GM12878 (cell line): ENCODE measurements at regions not wholly inside any gene's neighbourhood (a gene's known extent, or its start where the extent isn't known, plus 50 kb on each side); places are given as distances from the start of the nearest gene placed in this dataset.

ENCODE experiments used
- ATAC-seq: fragments of 200-7000 bp; cut with Tn5 transposase; 3 replicates; pipeline ENCODE4 v1.9.1; 2020; ENCODE audit warnings: mild to moderate bottlenecking, moderate library complexity
- BruUV-seq: library from RNA; stranded (reverse); fragments of 400-500 nt; replicated peaks from 2 replicates; lab custom pipeline; 2021; lab: Mats Ljungman, UMichigan
- CTCF ChIA-PET: fragments of 300-600 bp; sonication (Branson Sonifier 250); formaldehyde crosslinking; extraction: SDS; loops from one replicate; lab custom pipeline; 2021; ENCODE audit warnings: inconsistent platforms; lab: Yijun Ruan, JAX
- POLR2A ChIA-PET: fragments of 350-600 bp; formaldehyde crosslinking; extraction: SDS; loops from one replicate; lab custom pipeline; 2021; ENCODE audit warnings: inconsistent platforms; lab: Charles Lee
- RAD21 ChIA-PET: fragments of 300-600 bp; sonication (Branson Sonifier 250); formaldehyde crosslinking; loops from one replicate; lab custom pipeline; 2023; ENCODE audit warnings: antibody characterized with exemption; ENCODE audit not compliant: unreplicated experiment; lab: Charles Lee
- SMC1A ChIA-PET: fragments of 300-600 bp; sonication (Branson Sonifier 250); formaldehyde crosslinking; loops from one replicate; lab custom pipeline; 2023; ENCODE audit not compliant: unreplicated experiment, uncharacterized antibody; lab: Charles Lee
- DNase-seq: peaks from one replicate; pipeline ENCODE4 v3.0.0-alpha.2; 2011; ENCODE audit warnings: low read depth, low spot score
- FAIRE-seq: peaks from 3 replicates; lab custom pipeline; 2011; peaks lifted over from hg19 to GRCh38; lab: Jason Lieb, UNC
- H2AFZ ChIP-seq: 2 replicates; pipeline ENCODE4 v1.6.0; 2011; ENCODE audit warnings: low read depth, low read length, control low read depth; ENCODE audit not compliant: control insufficient read depth
- H3K27ac ChIP-seq: 2 replicates; pipeline ENCODE4 v1.5.1; 2011; ENCODE audit warnings: control low read depth; ENCODE audit not compliant: control insufficient read depth, insufficient read depth
- H3K27me3 ChIP-seq, 2 experiments: replicated peaks in 1 of 2; 2 replicates each; pipeline versions ENCODE4 v1.6.0 to v1.6.1; 2011; ENCODE audit warnings: low read length in 1 of 2; ENCODE audit not compliant: control insufficient read depth in 2 of 2, insufficient read depth in 2 of 2
- H3K36me3 ChIP-seq, 2 experiments: 2 replicates each; pipeline ENCODE4 v1.5.1; 2011; ENCODE audit warnings: low read length in 1 of 2; ENCODE audit not compliant: control insufficient read depth in 2 of 2, insufficient read depth in 2 of 2
- H3K4me1 ChIP-seq: 2 replicates; pipeline ENCODE4 v1.6.1; 2011; ENCODE audit warnings: mild to moderate bottlenecking, low read length, moderate library complexity, mixed read lengths; ENCODE audit not compliant: control insufficient read depth, insufficient read depth
- H3K4me2 ChIP-seq: 2 replicates; pipeline ENCODE4 v1.6.0; 2011; ENCODE audit warnings: control low read depth; ENCODE audit not compliant: control insufficient read depth, insufficient read depth
- H3K4me3 ChIP-seq: fragments of 200-600 bp; sonication (generic); 2 replicates; pipeline ENCODE4 v1.5.1; 2016
- H3K79me2 ChIP-seq: 2 replicates; pipeline ENCODE4 v1.6.0; 2011; ENCODE audit warnings: low read length; ENCODE audit not compliant: control insufficient read depth, insufficient read depth
- H3K9ac ChIP-seq: 2 replicates; pipeline ENCODE4 v1.8.0; 2011; ENCODE audit warnings: low read length, control low read depth, mixed read lengths; ENCODE audit not compliant: control insufficient read depth, insufficient read depth
- H3K9me3 ChIP-seq: replicated peaks from 3 replicates; pipeline ENCODE4 v1.5.1; 2011; ENCODE audit warnings: mild to moderate bottlenecking, low read length; ENCODE audit not compliant: control insufficient read depth, insufficient read depth
- H4K20me1 ChIP-seq: 2 replicates; pipeline ENCODE4 v1.6.0; 2011; ENCODE audit not compliant: control insufficient read depth, insufficient read depth
- ATF7 ChIP-seq: fragments of 450-650 bp; IDR thresholded peaks from 2 replicates; pipeline ENCODE4 v1.6.1; 2016; ENCODE audit warnings: low read depth, mild to moderate bottlenecking
- CHD2 ChIP-seq: IDR thresholded peaks from 2 replicates; pipeline ENCODE4 v1.6.1; 2011; ENCODE audit warnings: low read depth, low read length, improper control_type of control experiment, borderline replicate concordance
- EZH2 ChIP-seq: IDR thresholded peaks from 2 replicates; pipeline ENCODE4 v1.6.1; 2012; ENCODE audit warnings: low read depth, mild to moderate bottlenecking, control low read depth, inconsistent platforms, low read length, borderline replicate concordance; ENCODE audit not compliant: control insufficient read depth
- FOXM1 ChIP-seq: IDR thresholded peaks from 2 replicates; pipeline ENCODE4 v1.6.1; 2012; ENCODE audit warnings: low read depth, mild to moderate bottlenecking, inconsistent platforms, low read length, moderate library complexity
- KAT2A ChIP-seq: conservative IDR thresholded peaks from 2 replicates; pipeline ENCODE4 v1.6.1; 2011; ENCODE audit warnings: low read depth, low read length; ENCODE audit not compliant: control insufficient read depth
- MAX ChIP-seq: IDR thresholded peaks from 2 replicates; pipeline ENCODE4 v1.6.1; 2012; ENCODE audit warnings: low read depth, low read length, improper control_type of control experiment
- PBX3 ChIP-seq: IDR thresholded peaks from 2 replicates; pipeline ENCODE4 v1.6.1; 2011; ENCODE audit warnings: mild to moderate bottlenecking, low read depth, low read length, moderate library complexity; ENCODE audit not compliant: insufficient replicate concordance
- POLR2A ChIP-seq: IDR thresholded peaks from 2 replicates; pipeline ENCODE4 v1.6.1; 2011; ENCODE audit warnings: low read depth, mild to moderate bottlenecking, low read length
- RAD51 ChIP-seq: fragments of 450-650 bp; IDR thresholded peaks from 2 replicates; pipeline ENCODE4 v1.6.1; 2016; ENCODE audit warnings: moderate library complexity, mild to moderate bottlenecking, inconsistent platforms
- RCOR1 ChIP-seq: conservative IDR thresholded peaks from 2 replicates; pipeline ENCODE4 v1.6.1; 2012; ENCODE audit warnings: low read depth, low read length, improper control_type of control experiment
- STAT1 ChIP-seq: fragments of 450-650 bp; conservative IDR thresholded peaks from 2 replicates; pipeline ENCODE4 v1.6.1; 2014; ENCODE audit warnings: antibody characterized with exemption, mild to moderate bottlenecking
- USF1 ChIP-seq: IDR thresholded peaks from 2 replicates; pipeline ENCODE4 v1.6.1; 2011; ENCODE audit warnings: borderline replicate concordance, low read depth, mild to moderate bottlenecking, moderate library complexity, mixed read lengths, low read length; ENCODE audit not compliant: insufficient read depth; ENCODE audit errors: extremely low read length
- ZBTB4 ChIP-seq: fragments of 450-650 bp; formaldehyde crosslinking; IDR thresholded peaks from 2 replicates; pipeline ENCODE4 v1.4.0; 2022; ENCODE audit warnings: mild to moderate bottlenecking, moderate library complexity
- WGBS: methylation state at CpG from one replicate; pipeline ENCODE4 v1.1.6; 2016; ENCODE audit warnings: low lambda C conversion rate; ENCODE audit not compliant: insufficient replicate concordance, insufficient coverage; ENCODE audit errors: missing lambda C conversion rate; 5-methylcytosine and 5-hydroxymethylcytosine counted together
- in situ Hi-C: fragments of 300-500 bp; cut with MboI; formaldehyde crosslinking; loops from 9 replicates; pipeline ENCODE4 v1.14.3; 2018; ENCODE audit warnings: mixed read lengths
- intact Hi-C: fragments of 100-400 bp; cut with micrococcal nuclease; formaldehyde crosslinking; loops from one replicate; pipeline ENCODE4 v1.14.2; 2022; ENCODE audit not compliant: unreplicated experiment

GRCh38 chr13:76226941-76227340 is 590.8 kb downstream of the LMO7 start:
- ChIA-PET SMC1A (interaction anchor here (1.1 kb wide), 2 partner anchors 9 to 34 kb away, joined by 3 read pairs; no protein-coding TSS in a partner anchor), CTCF (interaction anchor here (1.0 kb wide), 1 partner anchor 12 kb away, joined by 3 read pairs; no protein-coding TSS in a partner anchor), RAD21 (interaction anchor here (0.9 kb wide), 1 partner anchor 14 kb away, joined by 4 read pairs; no protein-coding TSS in a partner anchor), POLR2A (no interaction called here)
- Histone ChIP-seq H3K27me3 (no peaks in the 10 kb centered on the region), H3K79me2 (no peaks in the 10 kb centered on the region), H3K4me3 (no peak overlapping the region), H3K36me3 (no peaks in the 10 kb centered on the region), H3K9me3 (no peaks in the 10 kb centered on the region), H2AFZ (no peak overlapping the region), H3K4me2 (no peak overlapping the region), H3K4me1 (no peaks in the 10 kb centered on the region), H4K20me1 (no peaks in the 10 kb centered on the region), H3K27ac (no peak overlapping the region), H3K9ac (no peak overlapping the region)
- intact Hi-C loops (no loop called here), in situ Hi-C loops (no loop called here)
- WGBS, result 58% methylated on average over 1 of the region's 1 CpG
- DNase-seq (no peak), ATAC-seq (no peak), FAIRE-seq (no peak)
- BruUV-seq, result no TSS peak
- TF ChIP-seq RAD51, result no peak
- no peak for TF ChIP-seq KAT2A
- no peak for TF ChIP-seq MAX
- TF ChIP-seq CHD2, result no peak
- TF ChIP-seq USF1, result no peak
- no peak for TF ChIP-seq RCOR1
- no peak for TF ChIP-seq FOXM1
- TF ChIP-seq ZBTB4 (CRISPR knock-in tag), result no peak
- TF ChIP-seq STAT1, result no peak
- TF ChIP-seq EZH2, result no peak
- TF ChIP-seq POLR2A, result no peak
- no peak for TF ChIP-seq ATF7
- TF ChIP-seq PBX3, result no peak
